ENCODE measurements at regions not wholly inside any gene's neighbourhood (a gene's known extent, or its start where the extent isn't known, plus 50 kb on each side); places are given as distances from the start of the nearest gene placed in this dataset.

DNA sequence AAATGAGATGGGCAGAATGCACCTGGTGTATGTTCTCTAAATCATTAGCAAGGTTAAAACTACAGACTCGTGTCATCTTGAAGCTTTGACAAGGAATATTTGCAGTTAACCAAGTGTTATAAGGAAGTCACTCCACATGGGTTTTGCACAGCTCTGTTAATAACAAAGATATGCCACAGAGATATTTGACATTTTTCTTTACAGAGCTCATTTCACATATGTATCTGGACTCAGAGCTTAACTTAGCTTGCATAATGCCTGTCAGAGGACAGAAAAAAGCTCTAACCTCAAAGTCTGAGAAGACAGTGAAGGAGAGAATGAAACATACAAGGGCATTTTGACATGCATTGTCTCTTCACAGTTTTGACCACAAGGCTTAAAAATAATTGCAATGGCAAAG lies 105.5 kb downstream of the C11orf87 start:
- Histone ChIP-seq H3K4me3 (ENCODE audit: low read length in 2 of 2) (no peak overlapping the region), H3K27me3 (ENCODE audit: control insufficient read depth in 2 of 2, insufficient read depth in 1 of 2, low read length in 1 of 2) (no peaks in the 10 kb centered on the region), H3K4me1 (ENCODE audit: control insufficient read depth in 2 of 2, insufficient read depth in 2 of 2, low read length in 2 of 2) (no peaks in the 10 kb centered on the region), H3K36me3 (ENCODE audit: control insufficient read depth in 2 of 2, insufficient read depth in 2 of 2, low read length in 1 of 2) (no peaks in the 10 kb centered on the region), H3K27ac (ENCODE audit: low read depth in 1 of 2, low read length in 1 of 2) (no peak overlapping the region), H3K9me3 (ENCODE audit: control insufficient read depth in 2 of 2, insufficient read depth in 1 of 2, low read length in 1 of 2) (no peaks in the 10 kb centered on the region)
- DNase-seq (ENCODE audit: low read depth in 6 of 9, low spot score in 9 of 9) = no peak
- 44% methylated on average over 1 of the region's 1 CpG for WGBS

DNA sequence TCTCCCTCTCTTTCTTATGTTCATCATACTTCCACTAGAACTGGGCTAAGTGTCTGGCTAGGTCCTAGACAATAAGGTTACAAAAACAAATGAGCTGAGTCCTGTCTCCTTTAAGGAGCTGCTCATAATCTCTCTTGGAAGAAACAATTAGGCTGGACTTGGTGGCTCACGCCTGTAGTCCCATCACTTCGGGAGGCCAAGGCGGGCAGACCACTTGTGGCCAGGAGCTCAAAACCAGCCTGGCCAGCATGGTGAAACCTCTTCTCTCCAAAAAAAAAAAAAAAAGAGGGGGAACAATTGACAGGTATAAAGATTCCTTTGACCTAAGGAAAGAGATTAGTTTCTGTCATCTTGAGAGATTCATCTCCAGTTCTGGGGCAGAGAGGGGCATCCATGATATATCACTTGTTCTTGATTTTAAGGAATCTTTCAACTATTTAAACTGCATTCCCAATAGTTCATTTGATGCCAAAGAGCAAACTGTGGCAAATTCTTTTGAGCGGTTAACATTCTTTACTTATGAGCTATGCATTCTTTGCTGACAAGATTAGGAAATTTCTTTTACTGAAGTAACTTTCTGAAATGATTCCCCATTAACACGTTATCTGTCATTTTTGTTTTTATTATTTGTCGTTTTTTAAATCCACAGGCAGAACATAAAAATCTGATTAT lies 125.5 kb downstream of the C11orf87 start:
- 88% methylated on average over 6 of the region's 6 CpGs for WGBS
- H3K27me3 ChIP-seq (ENCODE audit: control insufficient read depth in 2 of 2, insufficient read depth in 1 of 2, low read length in 1 of 2) = no peaks in the 10 kb centered on the region
- H3K27ac ChIP-seq (ENCODE audit: low read depth in 1 of 2, low read length in 1 of 2) = no peak overlapping the region
- no peak overlapping the region for H3K4me3 ChIP-seq (ENCODE audit: low read length in 2 of 2)
- no peaks in the 10 kb centered on the region for H3K9me3 ChIP-seq (ENCODE audit: control insufficient read depth in 2 of 2, insufficient read depth in 1 of 2, low read length in 1 of 2)
- no peaks in the 10 kb centered on the region for H3K36me3 ChIP-seq (ENCODE audit: control insufficient read depth in 2 of 2, insufficient read depth in 2 of 2, low read length in 1 of 2)
- DNase-seq (ENCODE audit: low read depth in 6 of 9, low spot score in 9 of 9) = no peak
- no peaks in the 10 kb centered on the region for H3K4me1 ChIP-seq (ENCODE audit: control insufficient read depth in 2 of 2, insufficient read depth in 2 of 2, low read length in 2 of 2)

DNA sequence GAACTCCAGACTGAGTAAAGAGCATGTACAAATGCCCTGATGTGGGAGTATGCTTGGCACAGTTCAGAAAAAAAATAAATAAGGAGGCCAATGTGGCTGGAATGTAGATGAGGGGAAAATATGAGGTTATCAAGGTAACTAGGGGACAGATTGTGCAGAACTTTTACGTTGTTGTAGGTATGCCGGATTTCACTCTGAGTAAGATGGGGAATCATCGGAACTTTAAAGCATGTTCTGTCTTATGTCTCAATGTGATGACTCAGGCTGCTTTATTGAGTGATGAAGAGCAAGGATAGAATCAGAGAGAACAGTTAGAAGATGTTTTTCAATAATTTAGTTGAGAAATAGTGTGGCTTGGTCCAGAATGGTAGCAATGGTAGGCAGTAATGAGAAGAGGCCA lies 130.4 kb downstream of the C11orf87 start:
- no peak overlapping the region for H3K27ac ChIP-seq (ENCODE audit: low read depth in 1 of 2, low read length in 1 of 2)
- WGBS = 98% methylated on average over 3 of the region's 3 CpGs
- no peaks in the 10 kb centered on the region for H3K36me3 ChIP-seq (ENCODE audit: control insufficient read depth in 2 of 2, insufficient read depth in 2 of 2, low read length in 1 of 2)
- no peaks in the 10 kb centered on the region for H3K27me3 ChIP-seq (ENCODE audit: control insufficient read depth in 2 of 2, insufficient read depth in 1 of 2, low read length in 1 of 2)
- no peaks in the 10 kb centered on the region for H3K9me3 ChIP-seq (ENCODE audit: control insufficient read depth in 2 of 2, insufficient read depth in 1 of 2, low read length in 1 of 2)
- H3K4me3 ChIP-seq (ENCODE audit: low read length in 2 of 2) = no peak overlapping the region
- no peak for DNase-seq (ENCODE audit: low read depth in 6 of 9, low spot score in 9 of 9)
- no peaks in the 10 kb centered on the region for H3K4me1 ChIP-seq (ENCODE audit: control insufficient read depth in 2 of 2, insufficient read depth in 2 of 2, low read length in 2 of 2)

DNA sequence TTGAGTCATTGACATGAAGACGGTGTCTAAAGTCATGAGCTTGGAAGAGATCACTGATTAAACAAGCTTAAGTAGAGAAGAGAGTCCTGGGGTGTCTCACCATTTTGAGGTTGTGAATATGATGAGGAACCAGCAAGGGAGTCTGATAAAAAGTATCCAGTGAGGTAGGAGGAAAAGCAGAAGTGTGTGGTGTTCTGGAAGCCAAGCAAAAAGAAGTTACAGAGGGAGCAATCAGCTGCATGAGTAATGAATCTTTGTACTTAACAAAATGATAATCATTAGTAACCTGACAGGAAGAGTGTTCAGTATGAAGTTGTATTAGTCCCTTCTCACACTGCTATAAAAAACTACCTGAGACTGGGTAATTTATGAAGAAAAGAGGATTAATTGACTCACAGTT lies 131.3 kb downstream of the C11orf87 start:
- Histone ChIP-seq H3K36me3 (ENCODE audit: control insufficient read depth in 2 of 2, insufficient read depth in 2 of 2, low read length in 1 of 2) (no peaks in the 10 kb centered on the region), H3K27ac (ENCODE audit: low read depth in 1 of 2, low read length in 1 of 2) (no peak overlapping the region), H3K4me1 (ENCODE audit: control insufficient read depth in 2 of 2, insufficient read depth in 2 of 2, low read length in 2 of 2) (no peaks in the 10 kb centered on the region), H3K9me3 (ENCODE audit: control insufficient read depth in 2 of 2, insufficient read depth in 1 of 2, low read length in 1 of 2) (no peaks in the 10 kb centered on the region), H3K27me3 (ENCODE audit: control insufficient read depth in 2 of 2, insufficient read depth in 1 of 2, low read length in 1 of 2) (no peaks in the 10 kb centered on the region), H3K4me3 (ENCODE audit: low read length in 2 of 2) (no peak overlapping the region)
- no peak for DNase-seq (ENCODE audit: low read depth in 6 of 9, low spot score in 9 of 9)
- 97% methylated on average over 1 of the region's 1 CpG for WGBS

DNA sequence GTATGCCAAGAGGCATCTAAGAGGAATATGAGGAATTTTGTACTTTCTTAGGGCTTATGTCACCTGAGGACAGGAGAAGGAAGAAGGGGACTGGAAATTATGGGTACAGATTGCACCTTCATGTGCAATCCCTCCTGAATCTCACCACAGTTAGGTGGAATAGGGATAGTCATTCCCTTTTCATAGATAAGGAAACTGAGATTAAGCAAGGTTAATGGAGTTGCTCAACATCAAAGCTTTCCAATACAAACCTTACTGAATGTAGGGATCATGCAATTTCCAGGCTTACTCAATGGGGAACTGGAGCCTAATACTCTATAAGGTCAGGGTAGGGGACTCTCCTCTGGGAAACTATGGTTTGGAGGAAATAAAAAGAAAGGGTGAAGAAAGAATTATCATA lies 133.0 kb downstream of the C11orf87 start:
- Histone ChIP-seq H3K4me1 (ENCODE audit: control insufficient read depth in 2 of 2, insufficient read depth in 2 of 2, low read length in 2 of 2) (no peaks in the 10 kb centered on the region), H3K4me3 (ENCODE audit: low read length in 2 of 2) (no peak overlapping the region), H3K27ac (ENCODE audit: low read depth in 1 of 2, low read length in 1 of 2) (no peak overlapping the region), H3K9me3 (ENCODE audit: control insufficient read depth in 2 of 2, insufficient read depth in 1 of 2, low read length in 1 of 2) (no peaks in the 10 kb centered on the region), H3K27me3 (ENCODE audit: control insufficient read depth in 2 of 2, insufficient read depth in 1 of 2, low read length in 1 of 2) (no peaks in the 10 kb centered on the region), H3K36me3 (ENCODE audit: control insufficient read depth in 2 of 2, insufficient read depth in 2 of 2, low read length in 1 of 2) (no peaks in the 10 kb centered on the region)
- no peak for DNase-seq (ENCODE audit: low read depth in 6 of 9, low spot score in 9 of 9)

DNA sequence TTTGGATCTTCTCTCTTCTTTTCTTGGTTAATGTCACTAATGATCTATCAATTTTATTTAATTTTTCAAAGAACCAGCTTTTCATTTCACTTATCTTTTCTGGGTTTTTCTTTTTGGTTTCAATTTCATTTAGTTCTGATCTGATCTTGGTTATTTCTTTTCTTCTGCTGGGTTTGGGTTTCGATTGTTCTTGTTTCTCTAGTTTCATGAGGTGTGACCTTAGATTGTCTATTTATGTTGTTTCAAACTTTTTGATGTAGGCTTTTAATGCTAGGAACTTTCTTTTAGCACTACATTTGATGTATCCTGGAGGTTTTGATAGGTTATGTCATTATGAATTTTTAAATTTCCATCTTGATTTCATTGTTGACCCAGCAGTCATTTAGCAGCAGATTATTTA lies 142.3 kb downstream of the C11orf87 start:
- whole genome bisulfite sequencing = 89% methylated on average over 1 of the region's 1 CpG
- Histone ChIP-seq H3K27me3 (ENCODE audit: control insufficient read depth in 2 of 2, insufficient read depth in 1 of 2, low read length in 1 of 2) (no peaks in the 10 kb centered on the region), H3K9me3 (ENCODE audit: control insufficient read depth in 2 of 2, insufficient read depth in 1 of 2, low read length in 1 of 2) (peaks cover 0 to 8% of the 10 kb centered on the region in 2 donors)

DNA sequence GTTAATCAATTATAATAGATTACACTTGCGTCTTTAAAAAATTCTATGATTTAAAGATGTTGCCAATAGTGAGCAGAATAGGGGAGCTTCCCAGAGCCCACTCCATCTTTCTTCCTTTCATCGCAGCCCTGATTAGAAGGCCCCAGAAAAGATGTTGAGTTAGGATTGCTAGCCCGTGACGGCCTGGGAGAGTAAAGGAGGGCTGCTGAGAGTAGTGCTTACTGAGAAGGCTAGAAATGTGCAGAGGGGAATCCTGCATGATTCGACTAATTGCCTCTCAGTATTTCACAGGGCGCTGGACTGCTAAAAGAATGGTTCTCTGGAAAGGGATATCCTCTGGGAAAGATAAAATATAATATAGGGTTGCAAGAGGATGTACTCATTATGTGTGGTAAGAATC lies 160.5 kb downstream of the C11orf87 start:
- H3K27me3 ChIP-seq (ENCODE audit: control insufficient read depth in 2 of 2, insufficient read depth in 1 of 2, low read length in 1 of 2) = no peaks in the 10 kb centered on the region
- 93% methylated on average over 6 of the region's 6 CpGs for WGBS
- no peak for DNase-seq (ENCODE audit: low read depth in 6 of 9, low spot score in 9 of 9)
- H3K36me3 ChIP-seq (ENCODE audit: control insufficient read depth in 2 of 2, insufficient read depth in 2 of 2, low read length in 1 of 2) = no peaks in the 10 kb centered on the region
- no peak overlapping the region for H3K4me3 ChIP-seq (ENCODE audit: low read length in 2 of 2)
- no peaks in the 10 kb centered on the region for H3K4me1 ChIP-seq (ENCODE audit: control insufficient read depth in 2 of 2, insufficient read depth in 2 of 2, low read length in 2 of 2)
- no peak overlapping the region for H3K27ac ChIP-seq (ENCODE audit: low read depth in 1 of 2, low read length in 1 of 2)
- no peaks in the 10 kb centered on the region for H3K9me3 ChIP-seq (ENCODE audit: control insufficient read depth in 2 of 2, insufficient read depth in 1 of 2, low read length in 1 of 2)

More for the DNA sequence above, 142.3 kb downstream of the C11orf87 start:
- H3K27ac ChIP-seq (ENCODE audit: low read depth in 1 of 2, low read length in 1 of 2) = no peak overlapping the region
- DNase-seq (ENCODE audit: low read depth in 6 of 9, low spot score in 9 of 9) = no peak
- H3K4me1 ChIP-seq (ENCODE audit: control insufficient read depth in 2 of 2, insufficient read depth in 2 of 2, low read length in 2 of 2) = no peaks in the 10 kb centered on the region
- H3K36me3 ChIP-seq (ENCODE audit: control insufficient read depth in 2 of 2, insufficient read depth in 2 of 2, low read length in 1 of 2) = no peaks in the 10 kb centered on the region
- H3K4me3 ChIP-seq (ENCODE audit: low read length in 2 of 2) = no peak overlapping the region

DNA sequence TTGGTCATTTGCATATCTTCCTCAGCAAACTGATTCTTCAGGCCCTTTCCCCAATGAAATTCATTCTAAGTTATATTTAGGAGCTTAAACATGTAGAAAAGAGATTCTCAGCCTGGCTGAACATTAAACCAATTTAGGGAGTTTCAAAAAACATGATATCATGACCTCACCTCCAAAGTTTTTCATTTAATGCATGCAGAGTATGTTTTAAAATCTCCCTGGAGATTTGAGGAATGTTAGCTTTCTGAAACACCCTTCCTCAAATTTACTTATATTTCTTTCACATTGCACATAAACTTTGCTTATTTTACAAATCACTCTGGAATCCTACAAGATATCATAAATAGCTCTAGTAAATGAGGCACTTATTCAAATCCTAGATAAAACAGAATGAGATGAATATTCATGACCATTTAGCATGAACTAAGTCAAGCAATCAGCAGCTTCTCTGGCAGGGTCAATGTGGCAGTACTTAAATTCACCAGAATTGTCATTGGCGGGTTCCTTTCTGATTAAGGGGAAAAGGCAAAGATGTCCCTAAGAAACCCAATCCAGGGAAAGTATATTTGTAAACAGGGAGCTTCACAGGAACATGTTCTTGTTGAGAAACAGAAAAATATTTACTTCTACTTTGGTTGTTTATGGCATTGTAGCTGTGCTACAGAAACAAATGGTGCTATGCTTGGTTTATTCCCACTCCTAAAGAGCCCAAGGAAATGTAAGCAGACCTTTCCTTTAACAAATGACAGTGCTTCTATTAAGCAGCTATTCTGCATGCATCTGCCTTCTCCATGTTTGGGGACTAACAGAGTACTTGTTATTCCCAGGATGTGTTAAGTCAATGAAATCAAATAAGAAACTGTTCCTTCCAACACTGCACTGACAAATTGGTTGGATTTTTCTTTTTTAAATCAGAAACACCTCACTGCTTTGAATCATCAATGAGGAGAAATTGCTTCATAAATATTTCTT lies 162.3 kb downstream of the C11orf87 start:
- Histone ChIP-seq H3K27me3 (ENCODE audit: control insufficient read depth in 2 of 2, insufficient read depth in 1 of 2, low read length in 1 of 2) (no peaks in the 10 kb centered on the region), H3K4me1 (ENCODE audit: control insufficient read depth in 2 of 2, insufficient read depth in 2 of 2, low read length in 2 of 2) (no peaks in the 10 kb centered on the region), H3K4me3 (ENCODE audit: low read length in 2 of 2) (no peak overlapping the region), H3K9me3 (ENCODE audit: control insufficient read depth in 2 of 2, insufficient read depth in 1 of 2, low read length in 1 of 2) (no peaks in the 10 kb centered on the region), H3K36me3 (ENCODE audit: control insufficient read depth in 2 of 2, insufficient read depth in 2 of 2, low read length in 1 of 2) (no peaks in the 10 kb centered on the region), H3K27ac (ENCODE audit: low read depth in 1 of 2, low read length in 1 of 2) (no peak overlapping the region)
- no peak for DNase-seq (ENCODE audit: low read depth in 6 of 9, low spot score in 9 of 9)
- 91% methylated on average over 1 of the region's 1 CpG for WGBS

DNA sequence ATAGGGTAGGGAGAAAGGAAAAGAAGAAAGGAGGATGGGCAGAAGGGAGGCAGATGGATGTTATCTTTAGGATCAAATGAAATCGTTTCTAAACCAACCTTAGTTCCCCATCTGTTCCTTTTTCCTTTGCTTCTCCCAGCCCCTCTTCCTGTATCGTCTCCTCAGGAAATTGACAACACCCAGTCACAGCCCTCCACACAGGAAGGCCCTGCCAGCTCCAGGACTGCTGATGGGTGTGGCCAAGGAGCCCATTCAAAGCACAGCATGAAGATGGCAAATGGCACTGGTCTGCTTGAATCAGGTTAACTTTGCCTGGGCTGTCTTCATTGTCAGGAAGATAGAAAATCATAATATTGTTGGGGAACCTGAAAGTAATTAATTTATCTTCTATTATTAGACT lies 164.8 kb downstream of the C11orf87 start:
- WGBS = 12% methylated on average over 2 of the region's 2 CpGs
- no peaks in the 10 kb centered on the region for H3K4me1 ChIP-seq (ENCODE audit: control insufficient read depth in 2 of 2, insufficient read depth in 2 of 2, low read length in 2 of 2)
- no peak overlapping the region for H3K4me3 ChIP-seq (ENCODE audit: low read length in 2 of 2)
- no peaks in the 10 kb centered on the region for H3K9me3 ChIP-seq (ENCODE audit: control insufficient read depth in 2 of 2, insufficient read depth in 1 of 2, low read length in 1 of 2)
- no peaks in the 10 kb centered on the region for H3K36me3 ChIP-seq (ENCODE audit: control insufficient read depth in 2 of 2, insufficient read depth in 2 of 2, low read length in 1 of 2)
- no peaks in the 10 kb centered on the region for H3K27me3 ChIP-seq (ENCODE audit: control insufficient read depth in 2 of 2, insufficient read depth in 1 of 2, low read length in 1 of 2)
- no peak overlapping the region for H3K27ac ChIP-seq (ENCODE audit: low read depth in 1 of 2, low read length in 1 of 2)
- DNase-seq (ENCODE audit: low read depth in 6 of 9, low spot score in 9 of 9) = no peak

Data from thymus (tissue), 11 donors.